Stimulated activated naive B cell treated with anti-CD40 and anti-IgM and Interleukin-4, amounts not matched to agents 10 μg/mL and 1 μg/mL and 100 μg/mL, for 72 hours (primary cell): ENCODE measurements at regions not wholly inside any gene's neighbourhood (a gene's known extent, or its start where the extent isn't known, plus 50 kb on each side); places are given as distances from the start of the nearest gene placed in this dataset.

Experiments used
- ATAC-seq, 2 donors: fragments of 150-1000 bp; cut with Tn5 transposase; replicated peaks; 2 replicates each; pipeline ENCODE4 v1.10.0; 2021; ENCODE audit warnings: moderate library complexity in 1 of 2
- DNase-seq: peaks from one replicate; pipeline ENCODE4 v3.0.0; 2021
- H3K27ac Mint-ChIP-seq: one replicate; pipeline ENCODE4 v1.8.0; 2022; ENCODE audit warnings: mild to moderate bottlenecking, mixed read lengths
- H3K27me3 Mint-ChIP-seq, 2 donors: one replicate each; pipeline ENCODE4 v1.8.0; 2022; ENCODE audit warnings: mixed read lengths in 2 of 2
- H3K36me3 Mint-ChIP-seq, 2 donors: one replicate each; pipeline ENCODE4 v1.8.0; 2022; ENCODE audit warnings: mixed read lengths in 2 of 2, mild to moderate bottlenecking in 1 of 2
- H3K4me1 Mint-ChIP-seq, 2 donors: one replicate each; pipeline ENCODE4 v1.8.0; 2022; ENCODE audit warnings: mixed read lengths in 2 of 2, mild to moderate bottlenecking in 1 of 2
- H3K4me3 Mint-ChIP-seq, 2 donors: one replicate each; pipeline ENCODE4 v1.8.0; 2022; ENCODE audit warnings: mild to moderate bottlenecking in 2 of 2, mixed read lengths in 2 of 2, moderate library complexity in 1 of 2
- H3K9me3 Mint-ChIP-seq, 2 donors: one replicate each; pipeline ENCODE4 v1.8.0; 2022; ENCODE audit warnings: mixed read lengths in 2 of 2, mild to moderate bottlenecking in 1 of 2

DNA sequence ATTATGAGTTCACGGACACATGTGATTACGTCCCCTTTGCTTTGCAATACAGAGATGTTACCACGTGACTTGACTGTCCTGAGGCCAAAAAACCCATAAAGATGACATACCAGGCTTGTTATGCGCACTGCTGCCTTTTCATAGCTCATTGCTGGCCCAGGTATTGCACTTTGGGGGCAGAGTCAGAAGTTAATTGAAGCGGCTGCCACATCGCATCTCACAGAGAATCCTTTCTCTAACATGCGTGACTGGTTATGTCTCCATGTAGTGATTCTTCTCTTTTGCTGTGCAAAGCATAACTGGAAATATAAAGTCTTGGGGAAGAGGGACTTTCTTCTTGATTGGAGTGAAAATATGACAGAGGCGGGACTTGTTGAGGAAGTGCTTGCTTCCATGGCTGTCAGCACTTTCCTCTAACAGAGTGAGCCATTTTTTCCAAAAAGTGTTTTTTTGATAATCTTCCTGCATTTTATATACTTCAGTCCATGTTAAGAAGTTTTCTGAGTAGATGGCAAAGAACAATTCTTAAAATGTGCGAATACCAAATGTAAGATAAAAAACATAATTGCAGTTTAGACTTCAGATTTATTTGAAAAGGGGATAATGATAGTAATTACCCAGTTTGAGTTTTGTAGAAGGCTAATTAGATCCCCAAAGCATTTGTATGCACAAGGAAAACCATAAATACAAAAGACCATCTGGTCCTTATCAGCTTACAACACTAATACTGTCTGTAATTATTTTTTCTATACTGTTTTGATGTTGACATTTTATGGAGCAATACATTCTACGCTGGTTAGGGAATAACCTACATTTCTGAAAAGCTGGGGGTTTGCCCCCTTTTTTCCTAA, 324.6 kb upstream of the MTNR1B start:
- Mint-ChIP-seq H3K4me3 (no peak overlapping the region), H3K4me1 (no peaks in the 10 kb centered on the region), H3K9me3 (no peaks in the 10 kb centered on the region), H3K36me3 (no peaks in the 10 kb centered on the region), H3K27me3 (no peaks in the 10 kb centered on the region), H3K27ac (no peak overlapping the region)
- ATAC-seq (no peak), DNase-seq (no peak)

DNA sequence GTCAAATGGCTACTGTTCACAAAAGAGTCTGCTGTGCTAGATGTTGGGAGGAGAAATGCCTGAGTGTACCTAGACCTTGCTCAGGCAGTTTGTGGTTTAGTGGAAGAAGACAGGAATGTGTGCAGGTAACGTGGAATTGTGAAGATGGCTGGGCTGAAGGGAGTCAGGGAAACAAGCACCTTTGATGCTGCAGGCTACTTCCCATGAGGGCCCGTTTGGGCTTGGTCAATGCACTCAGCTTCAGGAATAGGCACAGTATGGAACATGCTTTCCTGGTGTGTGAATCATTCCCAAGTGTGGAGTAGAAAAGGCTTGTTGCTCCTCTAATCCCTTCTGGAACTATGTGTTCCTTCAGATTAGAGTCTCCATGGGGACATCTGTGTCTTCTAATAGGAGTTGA, 318.3 kb upstream of the MTNR1B start:
- no peaks in the 10 kb centered on the region for H3K27me3 Mint-ChIP-seq
- peaks cover 1 to 3% of the 10 kb centered on the region in 2 donors for H3K9me3 Mint-ChIP-seq
- ATAC-seq (no peak), DNase-seq (no peak)
- no peak overlapping the region for H3K4me3 Mint-ChIP-seq
- H3K36me3 Mint-ChIP-seq = no peaks in the 10 kb centered on the region
- no peak overlapping the region for H3K27ac Mint-ChIP-seq
- H3K4me1 Mint-ChIP-seq = no peaks in the 10 kb centered on the region

DNA sequence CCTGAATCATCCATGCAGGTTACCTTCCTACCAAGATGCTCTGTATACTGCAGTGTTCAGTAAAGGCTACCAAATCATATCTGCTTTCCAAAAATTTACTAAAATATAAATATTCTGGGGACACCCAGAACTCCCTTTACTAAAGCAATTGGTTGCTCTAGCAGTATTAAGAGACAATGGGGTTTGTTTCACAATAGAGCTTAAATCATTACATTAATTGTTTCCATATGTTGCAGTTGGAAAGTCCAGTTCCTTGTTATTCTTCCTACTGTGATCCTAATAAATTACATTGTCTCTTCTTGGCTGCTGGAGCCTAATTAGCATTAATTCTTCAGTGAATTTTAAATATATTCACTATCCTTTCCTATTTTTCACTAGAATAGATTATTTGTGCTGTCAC, 316.0 kb upstream of the MTNR1B start:
- Mint-ChIP-seq H3K4me1 (no peaks in the 10 kb centered on the region), H3K4me3 (no peak overlapping the region), H3K27ac (no peak overlapping the region), H3K9me3 (peaks cover 3% of the 10 kb centered on the region in 2 donors), H3K27me3 (no peaks in the 10 kb centered on the region), H3K36me3 (no peaks in the 10 kb centered on the region)
- DNase-seq = no peak
- no peak for ATAC-seq

DNA sequence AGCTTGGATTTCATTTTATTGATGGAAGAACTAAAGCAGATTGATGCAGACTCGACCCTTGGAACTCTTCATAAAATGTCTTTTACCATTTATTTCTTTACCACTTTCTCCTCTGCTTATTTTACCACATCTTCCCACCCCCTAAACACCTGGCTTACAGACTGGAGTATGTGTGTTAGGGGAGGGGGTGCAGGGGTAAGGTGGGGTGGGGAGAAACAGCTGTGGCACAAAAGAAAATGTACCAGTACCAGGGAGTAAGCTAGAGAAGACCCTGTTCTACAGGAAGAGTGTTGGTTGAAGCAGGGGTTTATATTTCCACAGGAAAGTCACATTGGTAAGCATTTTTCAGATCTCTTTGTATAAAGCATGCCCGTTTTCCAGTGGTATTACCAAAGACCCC, 312.7 kb upstream of the MTNR1B start:
- H3K36me3 Mint-ChIP-seq = no peaks in the 10 kb centered on the region
- H3K27me3 Mint-ChIP-seq = no peaks in the 10 kb centered on the region
- H3K4me1 Mint-ChIP-seq = no peaks in the 10 kb centered on the region
- H3K9me3 Mint-ChIP-seq = peaks cover 3% of the 10 kb centered on the region in 2 donors
- no peak overlapping the region for H3K27ac Mint-ChIP-seq
- DNase-seq = no peak
- no peak for ATAC-seq
- H3K4me3 Mint-ChIP-seq = no peak overlapping the region

DNA sequence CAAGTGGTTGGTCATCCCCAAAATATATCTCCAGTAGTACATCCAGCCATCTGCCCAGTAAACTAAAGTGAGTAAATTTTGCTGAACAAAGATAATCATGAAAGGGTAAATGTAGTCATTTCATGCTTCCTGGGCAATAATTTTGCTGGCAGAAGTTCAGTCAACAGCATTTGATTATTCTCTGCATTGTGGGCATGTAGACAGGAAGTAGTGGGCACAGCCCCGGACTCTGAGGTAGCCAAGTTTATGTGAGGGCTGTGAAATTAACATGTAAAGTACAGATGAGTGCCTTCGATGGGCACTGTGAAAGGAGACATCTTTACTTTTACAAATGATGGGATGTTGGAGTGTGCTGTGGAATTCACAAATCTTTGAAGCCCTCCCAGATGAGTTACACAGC, 312.2 kb upstream of the MTNR1B start:
- Mint-ChIP-seq H3K27me3 (no peaks in the 10 kb centered on the region), H3K27ac (no peak overlapping the region), H3K36me3 (no peaks in the 10 kb centered on the region), H3K4me1 (no peaks in the 10 kb centered on the region), H3K4me3 (no peak overlapping the region), H3K9me3 (peaks cover 3% of the 10 kb centered on the region in 2 donors)
- ATAC-seq (no peak), DNase-seq (no peak)

DNA sequence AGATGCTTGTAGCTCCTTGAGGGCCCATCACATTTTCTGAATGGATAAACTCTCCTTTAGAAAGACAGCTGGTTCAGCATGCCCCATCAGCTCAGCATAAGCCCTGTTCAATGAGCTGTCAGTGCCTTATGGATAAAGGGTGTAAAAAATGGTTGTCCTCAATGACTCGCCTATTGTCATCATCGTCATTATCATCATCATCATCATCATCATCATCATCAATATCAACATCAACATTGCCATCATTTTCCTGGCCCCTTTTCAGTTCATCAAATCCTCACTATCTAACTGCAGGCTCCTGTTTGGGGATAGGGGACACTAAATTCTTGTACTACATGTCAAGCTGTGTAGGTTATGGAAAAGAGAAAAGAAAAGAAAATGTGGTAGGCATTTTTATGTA, 310.7 kb upstream of the MTNR1B start:
- H3K4me3 Mint-ChIP-seq = no peak overlapping the region
- H3K9me3 Mint-ChIP-seq = peaks cover 3% of the 10 kb centered on the region in 2 donors
- no peaks in the 10 kb centered on the region for H3K36me3 Mint-ChIP-seq
- DNase-seq = no peak
- ATAC-seq = no peak
- no peaks in the 10 kb centered on the region for H3K4me1 Mint-ChIP-seq
- no peaks in the 10 kb centered on the region for H3K27me3 Mint-ChIP-seq
- no peak overlapping the region for H3K27ac Mint-ChIP-seq

DNA sequence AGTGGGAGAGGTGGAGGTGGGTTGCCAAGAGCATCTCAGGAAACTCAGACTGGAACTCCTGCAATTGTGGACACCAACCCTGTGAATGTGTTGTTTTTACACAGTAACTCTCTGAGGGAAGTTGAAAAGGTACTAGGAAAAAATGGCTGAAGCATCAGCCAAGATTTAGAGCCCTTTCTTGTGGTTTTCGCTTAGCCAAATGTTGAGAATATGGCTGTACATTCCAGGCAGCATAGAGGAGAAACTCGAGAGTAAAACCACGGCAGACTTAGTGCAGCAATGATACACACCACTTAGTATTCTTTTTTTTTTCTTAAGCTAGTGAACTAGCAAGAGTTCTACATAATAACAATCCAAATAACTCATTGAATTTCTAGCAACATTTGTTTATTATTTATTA, 309.7 kb upstream of the MTNR1B start:
- Mint-ChIP-seq H3K27me3 (no peaks in the 10 kb centered on the region), H3K27ac (no peak overlapping the region), H3K4me1 (no peaks in the 10 kb centered on the region), H3K36me3 (no peaks in the 10 kb centered on the region), H3K4me3 (no peak overlapping the region), H3K9me3 (peaks cover 2 to 3% of the 10 kb centered on the region in 2 donors)
- no peak for ATAC-seq
- DNase-seq = no peak

DNA sequence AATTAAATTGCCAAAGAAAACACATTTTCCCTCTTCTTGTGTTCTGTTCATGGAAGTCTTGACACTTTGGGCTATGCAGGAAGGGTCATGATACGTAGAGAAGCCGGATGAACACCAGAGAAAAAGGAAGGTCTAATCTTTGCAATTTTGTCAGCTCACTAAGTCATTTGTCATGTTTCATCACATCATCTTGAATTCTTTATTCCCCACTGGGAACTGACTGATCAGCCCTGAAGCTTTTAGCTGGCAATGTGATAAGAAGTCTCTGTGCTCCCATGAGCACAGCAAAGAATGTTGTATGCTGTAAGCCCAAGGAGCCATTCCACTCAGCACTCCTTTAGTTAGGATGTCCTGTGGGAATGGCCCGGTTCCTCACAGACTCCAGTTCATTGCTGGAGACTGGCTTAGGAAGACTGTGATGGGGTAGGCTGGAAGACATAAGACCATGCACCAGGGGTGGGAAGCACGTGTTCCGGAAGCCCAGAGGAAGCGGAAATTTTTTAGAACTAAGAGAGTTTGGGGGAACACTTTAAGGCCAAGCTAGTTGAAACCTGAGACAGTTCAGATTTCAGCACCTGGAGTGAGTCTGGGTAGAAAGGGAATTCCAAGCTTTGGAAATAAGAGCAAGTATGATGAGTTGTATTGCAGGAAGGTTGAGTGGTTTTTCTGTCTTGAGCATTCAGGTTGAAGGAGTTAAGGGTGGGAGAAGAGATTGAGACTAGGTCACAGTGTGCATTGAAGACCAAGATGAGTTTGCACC, 306.7 kb upstream of the MTNR1B start:
- ATAC-seq = no peak
- H3K4me3 Mint-ChIP-seq = no peak overlapping the region

DNA sequence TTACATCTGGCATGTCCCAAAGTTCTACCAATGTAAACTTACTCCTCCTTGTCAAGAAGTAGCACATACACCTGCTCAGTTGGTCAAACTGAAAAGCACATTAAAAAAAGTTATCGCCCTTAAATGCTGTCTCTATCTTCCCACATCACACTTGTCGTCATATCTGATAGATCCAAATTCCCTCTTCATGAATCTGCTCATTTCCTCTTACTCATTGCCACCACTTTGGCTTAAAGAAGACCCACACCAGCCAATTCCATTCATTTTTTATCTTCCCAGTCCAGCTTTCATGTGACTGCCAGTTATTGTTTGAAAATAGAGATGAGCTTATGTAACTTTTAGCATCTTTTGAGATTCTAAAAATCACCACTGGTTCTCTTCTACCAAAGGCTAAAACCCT, 305.9 kb upstream of the MTNR1B start:
- Mint-ChIP-seq H3K27me3 (no peaks in the 10 kb centered on the region), H3K36me3 (no peaks in the 10 kb centered on the region), H3K4me3 (no peak overlapping the region), H3K4me1 (no peaks in the 10 kb centered on the region), H3K27ac (no peak overlapping the region), H3K9me3 (peaks cover 0 to 2% of the 10 kb centered on the region in 2 donors)
- no peak for DNase-seq
- no peak for ATAC-seq

More for the DNA sequence above, 306.7 kb upstream of the MTNR1B start:
- H3K4me1 Mint-ChIP-seq = no peaks in the 10 kb centered on the region
- DNase-seq = no peak
- H3K9me3 Mint-ChIP-seq = peaks cover 0 to 2% of the 10 kb centered on the region in 2 donors
- no peak overlapping the region for H3K27ac Mint-ChIP-seq
- no peaks in the 10 kb centered on the region for H3K36me3 Mint-ChIP-seq
- no peaks in the 10 kb centered on the region for H3K27me3 Mint-ChIP-seq

DNA sequence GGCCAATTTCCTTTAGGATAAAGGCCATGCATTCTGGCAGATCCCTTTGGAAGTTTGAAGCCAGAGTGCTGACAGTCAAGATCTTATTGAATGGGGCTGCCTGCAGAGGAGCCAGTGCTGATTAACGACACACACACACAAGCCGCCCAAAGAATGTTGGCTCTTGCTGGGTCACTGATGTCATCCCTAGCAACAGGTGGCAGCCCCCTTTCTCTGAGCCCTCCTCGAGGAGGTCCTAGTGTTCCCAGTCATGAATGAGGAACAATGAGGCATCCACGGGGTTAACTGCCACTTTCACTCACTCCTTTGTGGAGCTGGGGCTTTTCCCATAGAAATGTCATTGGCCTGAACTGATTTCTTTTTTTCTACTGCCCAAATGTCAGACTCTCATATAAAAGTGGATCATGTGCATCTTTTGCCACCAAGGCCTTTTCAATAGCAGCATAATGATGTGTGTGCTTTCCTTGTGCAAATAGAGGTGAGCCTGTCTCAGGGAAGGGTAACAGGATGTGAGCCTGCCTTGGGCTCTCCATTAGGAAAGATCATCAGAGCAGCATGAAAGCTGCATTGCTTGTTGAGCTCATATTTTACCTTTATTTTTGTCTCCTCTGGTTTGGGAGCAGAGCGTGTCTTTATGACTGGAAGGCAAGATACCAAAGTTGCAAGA, 301.8 kb upstream of the MTNR1B start:
- no peaks in the 10 kb centered on the region for H3K27me3 Mint-ChIP-seq
- H3K36me3 Mint-ChIP-seq = no peaks in the 10 kb centered on the region
- DNase-seq = no peak
- peaks cover 0 to 3% of the 10 kb centered on the region in 2 donors for H3K9me3 Mint-ChIP-seq
- no peak for ATAC-seq
- no peaks in the 10 kb centered on the region for H3K4me1 Mint-ChIP-seq
- H3K27ac Mint-ChIP-seq = no peak overlapping the region
- no peak overlapping the region for H3K4me3 Mint-ChIP-seq

DNA sequence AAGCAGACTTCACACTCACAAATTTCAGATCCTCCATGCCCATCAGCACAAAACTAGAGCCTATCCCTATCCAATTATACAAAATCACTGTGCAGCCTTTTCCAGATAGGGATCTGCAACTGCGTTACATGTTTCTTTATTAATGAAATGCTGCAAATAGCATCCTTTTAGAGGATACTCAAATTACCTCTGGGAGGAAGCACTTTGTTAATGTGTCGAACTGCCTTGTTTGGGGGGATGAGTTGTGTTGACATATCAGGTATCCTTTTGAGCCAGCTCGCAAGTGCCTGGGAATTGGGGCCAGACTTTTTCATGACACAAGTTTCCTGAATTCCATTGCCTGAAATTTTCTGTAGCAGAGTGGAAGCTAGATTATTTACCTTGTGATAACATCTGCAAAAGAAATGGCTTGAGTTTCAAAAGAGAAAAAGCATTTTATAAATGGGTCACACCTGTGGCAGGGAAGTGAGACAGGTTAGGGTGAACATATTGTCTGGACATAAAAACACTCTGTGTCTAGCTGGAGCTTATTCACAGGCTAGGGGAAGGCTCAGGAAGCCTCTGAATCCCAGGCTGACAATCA, 299.1 kb upstream of the MTNR1B start:
- peaks cover 0 to 3% of the 10 kb centered on the region in 2 donors for H3K9me3 Mint-ChIP-seq
- H3K4me3 Mint-ChIP-seq = no peak overlapping the region
- no peaks in the 10 kb centered on the region for H3K27me3 Mint-ChIP-seq
- H3K27ac Mint-ChIP-seq = no peak overlapping the region
- no peak for DNase-seq
- H3K4me1 Mint-ChIP-seq = no peaks in the 10 kb centered on the region
- H3K36me3 Mint-ChIP-seq = no peaks in the 10 kb centered on the region
- ATAC-seq = no peak

DNA sequence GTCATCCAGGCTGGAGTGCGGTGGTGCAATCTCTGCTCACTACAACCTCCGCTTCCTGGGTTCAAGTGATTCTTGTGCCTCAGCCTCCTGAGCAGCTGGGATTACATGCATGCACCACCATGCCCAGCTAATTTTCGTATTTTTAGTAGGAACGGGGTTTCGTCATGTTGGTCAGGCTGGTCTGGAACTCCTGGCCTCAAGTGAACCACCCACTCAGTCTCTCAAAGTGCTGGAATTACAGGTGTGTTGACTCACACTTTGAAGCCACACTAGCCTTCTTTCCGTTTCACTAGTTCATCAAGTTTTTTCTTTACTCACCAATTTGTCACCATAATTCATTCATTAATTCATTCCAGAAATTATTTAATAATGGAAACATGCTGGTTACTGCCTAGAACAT, 298.4 kb upstream of the MTNR1B start:
- H3K36me3 Mint-ChIP-seq = no peaks in the 10 kb centered on the region
- no peaks in the 10 kb centered on the region for H3K27me3 Mint-ChIP-seq
- peaks cover 0 to 3% of the 10 kb centered on the region in 2 donors for H3K9me3 Mint-ChIP-seq
- no peak overlapping the region for H3K27ac Mint-ChIP-seq
- no peaks in the 10 kb centered on the region for H3K4me1 Mint-ChIP-seq
- DNase-seq = no peak
- ATAC-seq = no peak
- no peak overlapping the region for H3K4me3 Mint-ChIP-seq

DNA sequence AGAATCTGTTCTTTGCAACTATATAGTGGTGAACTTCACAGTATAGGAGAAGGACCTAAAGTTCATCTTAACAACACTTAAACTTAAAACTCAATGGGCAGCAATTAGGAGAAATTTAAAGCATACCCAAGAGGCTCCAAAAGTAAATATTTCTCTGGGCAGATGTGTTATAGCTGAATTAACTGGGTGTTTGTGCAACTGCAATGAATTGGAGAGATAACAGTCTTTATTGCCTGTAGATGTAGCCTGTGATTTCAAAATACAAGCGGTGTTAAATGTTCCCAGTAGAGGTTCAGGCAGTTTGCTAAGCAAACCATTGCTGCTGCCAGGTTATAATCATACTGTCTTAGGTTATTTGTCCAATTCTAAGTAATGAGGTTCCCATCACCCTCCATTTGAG, 294.1 kb upstream of the MTNR1B start:
- Mint-ChIP-seq H3K9me3 (peaks cover 0 to 8% of the 10 kb centered on the region in 2 donors), H3K4me3 (no peak overlapping the region), H3K27ac (no peak overlapping the region), H3K27me3 (no peaks in the 10 kb centered on the region), H3K4me1 (no peaks in the 10 kb centered on the region), H3K36me3 (no peaks in the 10 kb centered on the region)
- ATAC-seq (no peak), DNase-seq (no peak)

DNA sequence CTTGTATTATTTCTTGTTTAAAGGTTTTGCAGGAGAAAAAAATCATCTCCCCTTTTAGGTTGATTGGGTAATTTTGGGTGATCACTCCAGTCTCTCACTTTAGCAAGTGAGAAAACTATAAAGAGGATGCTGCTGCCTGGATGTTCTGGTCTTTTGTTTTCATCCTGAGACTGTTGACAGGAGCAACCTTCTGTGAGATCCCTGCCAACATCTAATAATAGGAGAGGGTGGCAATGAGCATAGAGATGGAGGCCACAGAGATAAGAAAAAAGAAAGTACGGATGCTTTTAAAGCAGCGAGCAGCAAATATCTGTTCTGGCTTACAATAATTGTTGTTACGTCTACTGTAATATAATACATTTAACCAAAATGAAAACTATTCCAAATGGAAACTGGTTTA, 293.6 kb upstream of the MTNR1B start:
- H3K27ac Mint-ChIP-seq = no peak overlapping the region
- no peaks in the 10 kb centered on the region for H3K36me3 Mint-ChIP-seq
- ATAC-seq = no peak
- no peaks in the 10 kb centered on the region for H3K27me3 Mint-ChIP-seq
- H3K4me3 Mint-ChIP-seq = no peak overlapping the region
- DNase-seq = no peak
- H3K4me1 Mint-ChIP-seq = no peaks in the 10 kb centered on the region
- peaks cover 0 to 8% of the 10 kb centered on the region in 2 donors for H3K9me3 Mint-ChIP-seq
